Sigmoid colon (tissue), 4 donors: ENCODE measurements at regions not wholly inside any gene's neighbourhood (a gene's known extent, or its start where the extent isn't known, plus 50 kb on each side); places are given as distances from the start of the nearest gene placed in this dataset.

Experiments used
- EP300 ChIP-seq, 4 donors: sonication (generic); formaldehyde crosslinking; IDR thresholded peaks; one replicate each; pipeline ENCODE4 v1.6.1; 2017; ENCODE audit warnings: antibody characterized with exemption in 4 of 4
- POLR2A ChIP-seq, 2 donors: fragments of 450-650 bp; IDR thresholded peaks; one replicate each; pipeline ENCODE4 v1.6.1; 2016; ENCODE audit warnings: antibody characterized with exemption in 2 of 2, mild to moderate bottlenecking in 2 of 2, moderate library complexity in 2 of 2
- POLR2AphosphoS5 ChIP-seq, 4 donors: sonication (generic); formaldehyde crosslinking; IDR thresholded peaks; one replicate each; pipeline ENCODE4 v1.6.1; 2017; ENCODE audit warnings: antibody characterized with exemption in 4 of 4
- TF ChIP-seq, protein P1 (sequence below), 4 experiments: fragments of 450-650 bp in 3 of 4; fragments of 200-600 bp in 1 of 4; IDR thresholded peaks; one replicate each; pipeline ENCODE4 v1.5.1; 2016 to 2019; ENCODE audit warnings: antibody characterized with exemption in 4 of 4, mild to moderate bottlenecking in 3 of 4, moderate library complexity in 2 of 4

DNA sequence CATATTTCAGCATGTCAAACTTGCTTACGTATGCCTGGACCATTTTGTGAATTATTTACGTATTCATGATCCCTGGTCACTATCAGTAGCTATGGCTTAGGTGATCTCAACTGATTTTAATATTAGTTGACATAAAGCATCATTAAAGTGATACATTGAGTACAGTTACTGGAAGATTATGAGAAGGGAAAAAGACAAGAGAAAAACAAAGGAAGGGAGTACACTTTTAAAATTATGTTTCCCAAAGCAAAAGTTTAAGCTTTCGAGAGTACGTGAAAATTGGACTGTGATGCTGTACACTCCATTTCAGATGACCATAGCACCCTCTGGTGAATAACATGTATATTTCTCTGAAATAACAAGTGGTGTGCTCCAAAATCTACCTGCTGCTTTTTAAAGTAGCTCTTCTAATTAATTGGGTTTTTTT lies 215.0 kb upstream of the HSF2 start:
- TF ChIP-seq POLR2AphosphoS5 (IDR thresholded peaks at IDR 0.05) (no peak), POLR2A (IDR thresholded peaks at IDR 0.05) (no peak), EP300 (IDR thresholded peaks at IDR 0.05) (no peak)
- TF ChIP-seq, protein P1, sequence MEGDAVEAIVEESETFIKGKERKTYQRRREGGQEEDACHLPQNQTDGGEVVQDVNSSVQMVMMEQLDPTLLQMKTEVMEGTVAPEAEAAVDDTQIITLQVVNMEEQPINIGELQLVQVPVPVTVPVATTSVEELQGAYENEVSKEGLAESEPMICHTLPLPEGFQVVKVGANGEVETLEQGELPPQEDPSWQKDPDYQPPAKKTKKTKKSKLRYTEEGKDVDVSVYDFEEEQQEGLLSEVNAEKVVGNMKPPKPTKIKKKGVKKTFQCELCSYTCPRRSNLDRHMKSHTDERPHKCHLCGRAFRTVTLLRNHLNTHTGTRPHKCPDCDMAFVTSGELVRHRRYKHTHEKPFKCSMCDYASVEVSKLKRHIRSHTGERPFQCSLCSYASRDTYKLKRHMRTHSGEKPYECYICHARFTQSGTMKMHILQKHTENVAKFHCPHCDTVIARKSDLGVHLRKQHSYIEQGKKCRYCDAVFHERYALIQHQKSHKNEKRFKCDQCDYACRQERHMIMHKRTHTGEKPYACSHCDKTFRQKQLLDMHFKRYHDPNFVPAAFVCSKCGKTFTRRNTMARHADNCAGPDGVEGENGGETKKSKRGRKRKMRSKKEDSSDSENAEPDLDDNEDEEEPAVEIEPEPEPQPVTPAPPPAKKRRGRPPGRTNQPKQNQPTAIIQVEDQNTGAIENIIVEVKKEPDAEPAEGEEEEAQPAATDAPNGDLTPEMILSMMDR (IDR thresholded peaks at IDR 0.05), result peak in 3 of 4 experiments; percentile 14 to 49 (median 40)
